SJSA1 (cell line): ENCODE measurements at regions not wholly inside any gene's neighbourhood (a gene's known extent, or its start where the extent isn't known, plus 50 kb on each side); places are given as distances from the start of the nearest gene placed in this dataset.
"Not testable (repeated sequence)": the region's sequence is repeated elsewhere in the genome, so short reads cannot be mapped to it uniquely, and the experiment has no call there.

Experiments used
- DNase-seq, 2 experiments: peaks; one replicate each; pipeline ENCODE4 v3.0.0-alpha.2; 2015 to 2020; ENCODE audit warnings: low spot score in 2 of 2, low read depth in 1 of 2
- H3K27ac ChIP-seq: fragments of 250-450 bp; sonication (Bioruptor Pico); 2 replicates; pipeline ENCODE4 v1.5.1; 2020; ENCODE audit warnings: mild to moderate bottlenecking, moderate library complexity
- H3K27me3 ChIP-seq: fragments of 250-450 bp; sonication (Bioruptor Pico); replicated peaks from 2 replicates; pipeline ENCODE4 v1.5.1; 2020; ENCODE audit warnings: mild to moderate bottlenecking, moderate library complexity
- H3K36me3 ChIP-seq: fragments of 250-450 bp; sonication (Bioruptor Pico); 2 replicates; pipeline ENCODE4 v1.5.1; 2020; ENCODE audit warnings: mild to moderate bottlenecking
- H3K4me1 ChIP-seq: fragments of 250-450 bp; sonication (Bioruptor Pico); replicated peaks from 2 replicates; pipeline ENCODE4 v1.6.1; 2021; ENCODE audit warnings: mild to moderate bottlenecking
- H3K4me3 ChIP-seq: fragments of 250-450 bp; sonication (Bioruptor Pico); 2 replicates; pipeline ENCODE4 v1.5.1; 2020; ENCODE audit warnings: mild to moderate bottlenecking
- H3K9me3 ChIP-seq: fragments of 250-450 bp; sonication (Bioruptor Pico); replicated peaks from 2 replicates; pipeline ENCODE4 v1.5.1; 2020; ENCODE audit warnings: mild to moderate bottlenecking

GRCh38 chr22:22730655-22731373 lies 86.4 kb downstream of the GGTLC2 start:
- H3K27ac ChIP-seq = no peak overlapping the region
- no peaks in the 10 kb centered on the region for H3K36me3 ChIP-seq
- no peak overlapping the region for H3K4me3 ChIP-seq
- no peaks in the 10 kb centered on the region for H3K4me1 ChIP-seq
- H3K9me3 ChIP-seq = no peaks in the 10 kb centered on the region
- H3K27me3 ChIP-seq = peaks cover 18% of the 10 kb centered on the region
- DNase-seq = no peak

GRCh38 chr22:22731374-22731676 lies 86.9 kb downstream of the GGTLC2 start:
- no peak overlapping the region for H3K27ac ChIP-seq
- H3K4me3 ChIP-seq = no peak overlapping the region
- H3K36me3 ChIP-seq = no peaks in the 10 kb centered on the region
- H3K4me1 ChIP-seq = no peaks in the 10 kb centered on the region
- no peak for DNase-seq
- no peaks in the 10 kb centered on the region for H3K9me3 ChIP-seq
- H3K27me3 ChIP-seq = peaks cover 13% of the 10 kb centered on the region

- H3K27me3 ChIP-seq = peaks cover 13% of the 10 kb centered on the region
- H3K9me3 ChIP-seq = not testable (repeated sequence)
Observed at GRCh38 chr22:22733006-22733405, 88.6 kb downstream of the GGTLC2 start.

DNA sequence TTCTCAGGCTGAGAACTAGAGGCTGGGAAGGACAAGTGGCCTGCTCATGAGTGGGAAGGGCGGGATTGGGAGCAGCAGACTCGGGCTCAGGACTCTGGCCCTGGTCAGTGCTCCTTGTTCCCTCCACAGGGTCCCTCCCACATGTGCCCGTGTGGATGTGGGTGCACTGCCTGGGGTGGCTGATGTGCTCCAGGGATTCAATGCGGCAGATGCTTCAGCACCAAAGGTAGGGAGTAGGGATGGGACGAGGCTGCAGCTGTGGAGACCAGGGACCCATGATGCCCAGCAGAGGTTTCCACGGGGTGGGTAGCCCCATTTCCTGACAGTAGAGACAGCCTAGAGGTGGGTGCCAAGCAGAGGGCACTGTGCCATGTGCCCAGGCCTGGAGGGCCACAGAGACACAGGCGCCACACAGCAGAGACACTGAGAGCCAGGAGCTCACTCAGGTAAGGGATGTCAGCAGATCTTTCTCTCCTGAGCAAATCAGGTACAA lies 89.5 kb downstream of the GGTLC2 start:
- no peak for DNase-seq
- Histone ChIP-seq H3K4me3 (no peak overlapping the region), H3K27me3 (peaks cover 10% of the 10 kb centered on the region), H3K36me3 (no peaks in the 10 kb centered on the region), H3K9me3 (no peaks in the 10 kb centered on the region), H3K27ac (no peak overlapping the region), H3K4me1 (no peaks in the 10 kb centered on the region)

More at GRCh38 chr22:22733006-22733405, 88.6 kb downstream of the GGTLC2 start:
- H3K4me3 ChIP-seq, H3K4me1 ChIP-seq, DNase-seq, H3K36me3 ChIP-seq, H3K27ac ChIP-seq: not testable (repeated sequence)

- not testable (repeated sequence) for H3K9me3 ChIP-seq, DNase-seq, H3K36me3 ChIP-seq, H3K4me3 ChIP-seq, H3K4me1 ChIP-seq, H3K27ac ChIP-seq
- H3K27me3 ChIP-seq = peaks cover 10% of the 10 kb centered on the region
Observed at GRCh38 chr22:22734395-22735272, 90.2 kb downstream of the GGTLC2 start.

GRCh38 chr22:22735276-22735675 lies 90.9 kb downstream of the GGTLC2 start:
- H3K9me3 ChIP-seq, H3K36me3 ChIP-seq, H3K4me3 ChIP-seq, DNase-seq, H3K4me1 ChIP-seq, H3K27ac ChIP-seq: not testable (repeated sequence)
- H3K27me3 ChIP-seq = peaks cover 11% of the 10 kb centered on the region

DNA sequence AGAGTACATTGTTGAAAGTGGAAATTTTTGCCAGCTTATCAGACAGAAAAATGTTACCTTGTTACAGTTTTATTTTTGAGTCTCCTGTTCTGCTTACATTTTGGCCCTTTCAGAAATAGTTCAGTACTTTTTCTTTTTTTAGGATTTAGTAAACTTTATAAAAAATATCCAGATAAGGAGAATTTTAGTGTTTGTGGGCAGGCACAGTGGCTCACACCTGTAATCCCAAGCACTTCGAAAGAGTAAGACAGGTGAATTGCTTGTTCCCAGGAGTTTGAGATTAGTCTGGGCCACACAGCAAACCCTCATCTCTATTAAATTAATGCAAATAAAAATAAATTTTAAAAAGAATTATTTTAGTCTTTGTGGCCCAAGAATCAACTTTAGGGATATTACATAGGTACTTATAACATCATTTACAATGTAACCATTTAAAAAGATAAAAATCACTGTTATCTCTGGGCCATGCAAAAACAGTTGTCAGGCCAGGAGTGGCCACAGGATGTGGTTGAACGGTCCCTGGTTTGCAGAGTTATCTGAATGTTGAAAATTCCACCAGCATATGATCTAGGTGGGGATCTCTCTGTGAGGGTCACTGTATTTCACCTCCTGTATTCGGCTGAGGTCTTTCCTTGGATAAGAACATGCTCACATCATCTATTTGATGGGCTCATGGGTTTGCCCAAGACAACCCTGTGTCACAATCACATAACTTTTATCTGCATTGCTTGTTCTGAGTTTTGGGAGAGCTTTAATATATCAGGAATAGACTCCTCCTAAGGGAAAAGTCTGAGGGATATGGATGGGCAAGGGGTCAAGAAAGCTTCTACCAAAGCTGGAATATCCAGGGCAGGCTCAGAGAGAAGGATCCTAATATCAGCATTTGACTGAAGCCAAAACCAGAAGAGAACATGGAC lies 91.5 kb downstream of the GGTLC2 start:
- Histone ChIP-seq H3K4me1 (no peaks in the 10 kb centered on the region), H3K36me3 (no peaks in the 10 kb centered on the region), H3K9me3 (no peaks in the 10 kb centered on the region)

GRCh38 chr22:22737590-22737989 lies 93.2 kb downstream of the GGTLC2 start:
- no peak overlapping the region for H3K4me3 ChIP-seq
- no peaks in the 10 kb centered on the region for H3K4me1 ChIP-seq

More for the DNA sequence above, 91.5 kb downstream of the GGTLC2 start:
- peaks cover 18% of the 10 kb centered on the region for H3K27me3 ChIP-seq
- no peak for DNase-seq
- H3K27ac ChIP-seq = no peak overlapping the region
- no peak overlapping the region for H3K4me3 ChIP-seq

GRCh38 chr22:22738959-22739585 lies 94.7 kb downstream of the GGTLC2 start:
- H3K27me3 ChIP-seq = peaks cover 37% of the 10 kb centered on the region
- no peak overlapping the region for H3K27ac ChIP-seq
- H3K4me3 ChIP-seq = no peak overlapping the region
- DNase-seq = no peak
- no peaks in the 10 kb centered on the region for H3K36me3 ChIP-seq
- H3K4me1 ChIP-seq = no peaks in the 10 kb centered on the region
- H3K9me3 ChIP-seq = no peaks in the 10 kb centered on the region

More at GRCh38 chr22:22737590-22737989, 93.2 kb downstream of the GGTLC2 start:
- Histone ChIP-seq H3K36me3 (no peaks in the 10 kb centered on the region), H3K27me3 (peaks cover 34% of the 10 kb centered on the region), H3K27ac (no peak overlapping the region), H3K9me3 (no peaks in the 10 kb centered on the region)
- no peak for DNase-seq

- Histone ChIP-seq H3K27ac (no peak overlapping the region), H3K9me3 (no peaks in the 10 kb centered on the region), H3K27me3 (peaks cover 41% of the 10 kb centered on the region), H3K36me3 (no peaks in the 10 kb centered on the region), H3K4me1 (no peaks in the 10 kb centered on the region), H3K4me3 (no peak overlapping the region)
- DNase-seq = no peak
Observed at GRCh38 chr22:22740560-22741276, 96.3 kb downstream of the GGTLC2 start.

- H3K27me3 ChIP-seq = peaks cover 38% of the 10 kb centered on the region
- no peak overlapping the region for H3K27ac ChIP-seq
- H3K36me3 ChIP-seq = no peaks in the 10 kb centered on the region
- no peaks in the 10 kb centered on the region for H3K4me1 ChIP-seq
- DNase-seq = no peak
- no peaks in the 10 kb centered on the region for H3K9me3 ChIP-seq
- H3K4me3 ChIP-seq = no peak overlapping the region
Observed at GRCh38 chr22:22741843-22742242, 97.4 kb downstream of the GGTLC2 start.

- no peak overlapping the region for H3K27ac ChIP-seq
- no peaks in the 10 kb centered on the region for H3K9me3 ChIP-seq
- DNase-seq = no peak
- no peaks in the 10 kb centered on the region for H3K36me3 ChIP-seq
- no peaks in the 10 kb centered on the region for H3K4me1 ChIP-seq
- H3K4me3 ChIP-seq = no peak overlapping the region
- H3K27me3 ChIP-seq = peaks cover 31% of the 10 kb centered on the region
Observed at GRCh38 chr22:22742641-22743040, 98.2 kb downstream of the GGTLC2 start.
